ENCODE measurements at regions not wholly inside any gene's neighbourhood (a gene's known extent, or its start where the extent isn't known, plus 50 kb on each side); places are given as distances from the start of the nearest gene placed in this dataset.

DNA sequence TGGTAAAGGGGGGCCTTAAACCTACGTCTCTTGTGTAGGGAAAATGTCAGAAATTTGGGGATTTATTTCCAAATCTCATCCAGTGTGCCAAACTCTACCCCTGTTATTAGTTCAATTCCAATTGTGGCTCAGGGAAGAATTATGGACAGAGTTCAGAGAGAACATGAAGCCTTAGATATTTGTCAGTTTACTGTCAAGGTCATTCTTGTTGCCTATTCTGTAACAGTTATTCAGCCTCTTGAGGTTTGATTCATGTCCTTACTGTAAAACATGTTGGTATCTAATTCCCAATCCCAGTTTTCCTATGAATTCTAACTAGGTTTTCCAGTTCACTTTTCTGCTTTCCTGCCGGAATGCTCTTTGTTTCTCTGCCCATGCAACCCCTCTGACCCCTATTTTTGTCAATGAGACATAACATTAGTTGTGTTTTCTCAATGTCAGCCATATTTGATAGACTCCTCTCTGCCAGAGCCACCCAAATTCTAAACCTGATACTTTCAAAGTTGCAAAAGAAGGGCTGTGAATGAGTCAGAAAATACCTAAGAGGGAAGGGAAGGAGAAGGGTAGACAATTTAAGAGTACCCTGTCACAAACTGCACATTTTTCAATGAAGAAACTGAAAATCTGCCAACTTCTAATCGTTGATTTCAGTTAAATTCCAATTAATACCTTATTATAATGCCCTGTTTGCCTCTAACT lies 52.4 kb downstream of the ATOSA start:
- Mint-ChIP-seq H3K27me3 (ENCODE audit: unreplicated experiment) (no peaks in the 10 kb centered on the region), H3K4me1 (ENCODE audit: unreplicated experiment) (no peaks in the 10 kb centered on the region), H3K9me3 (ENCODE audit: unreplicated experiment) (no peaks in the 10 kb centered on the region), H3K27ac (ENCODE audit: unreplicated experiment) (no peak overlapping the region), H3K4me3 (ENCODE audit: unreplicated experiment) (no peak overlapping the region), H3K36me3 (ENCODE audit: unreplicated experiment) (peaks cover 54% of the 10 kb centered on the region)
- no peak for DNase-seq (ENCODE audit: extremely low spot score, unreplicated experiment)
- TF ChIP-seq, protein P1, sequence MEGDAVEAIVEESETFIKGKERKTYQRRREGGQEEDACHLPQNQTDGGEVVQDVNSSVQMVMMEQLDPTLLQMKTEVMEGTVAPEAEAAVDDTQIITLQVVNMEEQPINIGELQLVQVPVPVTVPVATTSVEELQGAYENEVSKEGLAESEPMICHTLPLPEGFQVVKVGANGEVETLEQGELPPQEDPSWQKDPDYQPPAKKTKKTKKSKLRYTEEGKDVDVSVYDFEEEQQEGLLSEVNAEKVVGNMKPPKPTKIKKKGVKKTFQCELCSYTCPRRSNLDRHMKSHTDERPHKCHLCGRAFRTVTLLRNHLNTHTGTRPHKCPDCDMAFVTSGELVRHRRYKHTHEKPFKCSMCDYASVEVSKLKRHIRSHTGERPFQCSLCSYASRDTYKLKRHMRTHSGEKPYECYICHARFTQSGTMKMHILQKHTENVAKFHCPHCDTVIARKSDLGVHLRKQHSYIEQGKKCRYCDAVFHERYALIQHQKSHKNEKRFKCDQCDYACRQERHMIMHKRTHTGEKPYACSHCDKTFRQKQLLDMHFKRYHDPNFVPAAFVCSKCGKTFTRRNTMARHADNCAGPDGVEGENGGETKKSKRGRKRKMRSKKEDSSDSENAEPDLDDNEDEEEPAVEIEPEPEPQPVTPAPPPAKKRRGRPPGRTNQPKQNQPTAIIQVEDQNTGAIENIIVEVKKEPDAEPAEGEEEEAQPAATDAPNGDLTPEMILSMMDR (IDR thresholded peaks at IDR 0.05), result no peak

DNA sequence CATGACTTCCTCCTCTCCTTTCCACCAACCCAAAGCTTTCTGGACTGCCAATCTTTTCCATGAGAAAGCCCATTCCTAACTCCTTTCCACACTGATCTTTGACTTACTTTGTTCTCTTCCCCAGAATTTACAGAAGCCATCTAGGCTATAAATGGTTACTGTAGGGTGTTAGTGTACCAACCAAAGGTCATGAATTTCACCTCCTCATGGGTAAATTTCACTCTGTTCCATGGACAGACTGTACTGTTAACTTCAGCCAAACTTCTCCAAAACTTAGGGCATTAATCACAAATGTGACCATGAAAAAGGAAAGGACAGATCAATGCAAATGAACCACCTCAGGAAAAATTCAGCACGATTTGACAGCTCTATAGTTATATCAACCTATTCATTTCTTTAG lies 54.9 kb downstream of the ATOSA start:
- Mint-ChIP-seq H3K27ac (ENCODE audit: unreplicated experiment) (no peak overlapping the region), H3K9me3 (ENCODE audit: unreplicated experiment) (no peaks in the 10 kb centered on the region), H3K4me1 (ENCODE audit: unreplicated experiment) (no peaks in the 10 kb centered on the region), H3K27me3 (ENCODE audit: unreplicated experiment) (no peaks in the 10 kb centered on the region), H3K4me3 (ENCODE audit: unreplicated experiment) (no peak overlapping the region), H3K36me3 (ENCODE audit: unreplicated experiment) (peaks cover 48% of the 10 kb centered on the region)
- TF ChIP-seq, protein P1 (IDR thresholded peaks at IDR 0.05), result no peak
- no peak for DNase-seq (ENCODE audit: extremely low spot score, unreplicated experiment)

DNA sequence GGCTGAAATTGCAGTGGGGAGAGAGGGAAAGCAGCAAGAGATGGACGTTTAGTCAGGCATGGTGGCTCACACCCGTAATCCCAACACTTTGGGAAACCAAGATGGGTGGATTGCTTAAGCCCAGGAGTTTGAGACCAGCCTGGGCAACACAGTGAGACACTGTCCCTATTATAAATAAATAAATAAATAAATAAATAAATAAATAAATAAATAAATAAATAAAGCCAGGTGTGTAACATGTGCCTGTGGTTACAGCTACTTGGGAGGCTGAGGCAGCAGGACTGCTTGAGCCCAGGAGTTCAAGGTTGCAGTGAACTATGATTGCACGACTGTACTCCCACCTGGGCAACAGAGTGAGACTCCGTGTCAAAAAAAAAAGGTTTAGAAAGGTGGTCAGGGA lies 54.0 kb upstream of the ARPP19 start:
- Mint-ChIP-seq H3K4me3 (ENCODE audit: unreplicated experiment) (no peak overlapping the region), H3K27me3 (ENCODE audit: unreplicated experiment) (no peaks in the 10 kb centered on the region), H3K9me3 (ENCODE audit: unreplicated experiment) (no peaks in the 10 kb centered on the region), H3K4me1 (ENCODE audit: unreplicated experiment) (no peaks in the 10 kb centered on the region), H3K36me3 (ENCODE audit: unreplicated experiment) (peaks cover 47% of the 10 kb centered on the region), H3K27ac (ENCODE audit: unreplicated experiment) (no peak overlapping the region)
- no peak for DNase-seq (ENCODE audit: extremely low spot score, unreplicated experiment)
- TF ChIP-seq, protein P1 (IDR thresholded peaks at IDR 0.05), result no peak

- no peak for DNase-seq (ENCODE audit: extremely low spot score, unreplicated experiment)
- TF ChIP-seq, protein P1 (IDR thresholded peaks at IDR 0.05), result no peak
- Mint-ChIP-seq H3K36me3 (ENCODE audit: unreplicated experiment) (peaks cover 48% of the 10 kb centered on the region), H3K9me3 (ENCODE audit: unreplicated experiment) (no peaks in the 10 kb centered on the region), H3K4me3 (ENCODE audit: unreplicated experiment) (no peak overlapping the region), H3K27ac (ENCODE audit: unreplicated experiment) (no peak overlapping the region), H3K27me3 (ENCODE audit: unreplicated experiment) (no peaks in the 10 kb centered on the region), H3K4me1 (ENCODE audit: unreplicated experiment) (peaks cover 2% of the 10 kb centered on the region)
Measured at GRCh38 chr15:52620496-52620895, 51.7 kb upstream of the ARPP19 start.
